HG02885 (cell line): ENCODE measurements at regions not wholly inside any gene's neighbourhood (a gene's known extent, or its start where the extent isn't known, plus 50 kb on each side); places are given as distances from the start of the nearest gene placed in this dataset.
"Not testable (repeated sequence)": the region's sequence is repeated elsewhere in the genome, so short reads cannot be mapped to it uniquely, and the experiment has no call there.

Source experiments
- ATAC-seq: cut with Tn5 transposase; IDR thresholded peaks from one replicate; pipeline ENCODE4 v1.9.1; 2021; ENCODE audit warnings: mild to moderate bottlenecking; ENCODE audit not compliant: unreplicated experiment, poor library complexity

DNA sequence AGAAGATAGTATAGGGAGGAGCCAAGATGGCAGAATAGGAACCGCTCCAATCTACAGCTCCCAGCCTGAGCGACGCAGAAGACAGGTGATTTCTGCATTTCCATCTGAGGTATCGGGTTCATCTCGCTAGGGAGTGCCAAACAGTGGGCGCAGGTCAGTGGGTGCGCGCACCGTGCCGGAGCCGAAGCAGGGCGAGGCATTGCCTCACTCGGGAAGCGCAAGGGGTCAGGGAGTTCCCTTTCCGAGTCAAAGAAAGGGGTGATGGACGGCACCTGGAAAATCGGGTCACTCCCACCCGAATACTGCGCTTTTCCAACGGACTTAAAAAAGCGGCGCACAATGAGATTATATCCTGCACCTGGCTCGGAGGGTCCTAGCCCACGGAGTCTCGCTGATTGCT is 201.2 kb downstream of the CETN3 start:
- not testable (repeated sequence) for ATAC-seq

GRCh38 chr5:90201923-90202322 is 207.6 kb downstream of the CETN3 start:
- no peak for ATAC-seq

- no peak for ATAC-seq
Observed at GRCh38 chr5:90193185-90193822, 216.3 kb downstream of the CETN3 start.

DNA sequence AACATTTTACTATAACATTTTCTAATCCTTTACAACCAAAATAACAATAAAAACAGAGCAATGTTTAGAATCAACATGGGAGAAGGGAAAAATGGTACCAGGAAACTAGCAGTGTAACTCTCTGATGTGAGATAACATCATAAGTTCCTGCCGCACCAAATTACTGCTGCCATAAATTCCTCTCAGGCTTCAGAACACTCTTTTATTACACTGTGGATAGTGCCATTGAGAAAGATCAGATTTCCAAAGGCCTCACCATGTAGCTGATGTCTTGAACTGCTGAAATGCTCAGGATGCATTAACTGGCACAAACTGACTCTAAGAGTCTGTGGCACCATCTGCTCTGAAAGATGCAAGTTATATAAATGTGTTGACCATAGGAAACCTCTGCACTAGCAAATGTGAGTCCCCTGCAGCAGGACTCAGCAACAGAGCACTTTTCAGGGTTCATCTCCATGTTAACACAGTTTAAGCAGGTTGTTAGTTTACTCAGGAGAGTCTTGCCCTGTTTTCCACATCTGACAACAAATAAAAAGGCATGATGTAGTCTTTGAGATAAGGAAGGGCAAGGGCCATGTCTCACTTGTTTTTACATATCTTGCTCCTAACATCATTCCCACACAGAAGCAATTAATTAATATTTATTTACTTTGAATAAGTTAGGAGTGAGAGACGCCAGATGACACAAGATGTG is 218.1 kb downstream of the CETN3 start:
- no peak for ATAC-seq

GRCh38 chr5:90185897-90186468 is 223.6 kb downstream of the CETN3 start:
- no peak for ATAC-seq

- ATAC-seq = no peak
Observed at GRCh38 chr5:90184764-90185163, 224.8 kb downstream of the CETN3 start.

DNA sequence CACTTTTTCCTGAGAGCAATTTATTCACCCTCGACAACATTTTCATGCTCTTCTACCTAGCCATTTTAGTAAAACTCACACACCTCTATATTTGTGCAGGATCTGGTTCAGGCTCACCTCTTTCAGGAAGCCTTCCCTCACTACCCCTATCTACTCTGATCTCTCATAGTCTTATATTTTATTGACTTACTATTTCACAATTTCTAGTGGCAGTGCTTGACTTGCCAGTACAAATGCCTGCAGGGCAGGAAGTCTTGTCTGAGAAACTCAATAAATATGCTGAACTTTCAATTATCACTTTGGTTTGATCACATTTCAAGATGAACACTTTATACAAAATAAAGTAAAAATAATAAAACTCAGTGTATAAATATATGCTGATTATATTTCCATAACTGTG is 226.8 kb downstream of the CETN3 start:
- no peak for ATAC-seq

DNA sequence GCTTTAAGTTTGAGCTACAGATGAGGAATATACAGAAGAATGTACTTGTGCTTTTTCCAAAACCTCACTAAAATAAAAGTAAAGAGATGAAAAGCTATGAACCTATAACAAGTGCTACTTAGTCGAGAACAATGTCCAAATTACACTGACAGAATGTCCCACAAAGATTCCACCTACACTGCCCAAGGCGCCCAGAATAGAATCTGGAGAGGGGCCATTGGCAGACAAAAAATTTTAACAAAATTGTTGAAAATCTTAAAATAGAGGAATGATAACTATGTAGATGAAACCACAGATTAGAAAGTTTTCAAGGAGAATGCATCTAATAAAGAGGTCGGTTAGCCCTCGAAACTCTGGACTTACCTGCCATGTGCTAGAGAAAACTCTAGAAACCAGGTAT is 235.3 kb downstream of the CETN3 start:
- no peak for ATAC-seq

- ATAC-seq = no peak
Observed at GRCh38 chr5:90173299-90174030, 236.1 kb downstream of the CETN3 start.

DNA sequence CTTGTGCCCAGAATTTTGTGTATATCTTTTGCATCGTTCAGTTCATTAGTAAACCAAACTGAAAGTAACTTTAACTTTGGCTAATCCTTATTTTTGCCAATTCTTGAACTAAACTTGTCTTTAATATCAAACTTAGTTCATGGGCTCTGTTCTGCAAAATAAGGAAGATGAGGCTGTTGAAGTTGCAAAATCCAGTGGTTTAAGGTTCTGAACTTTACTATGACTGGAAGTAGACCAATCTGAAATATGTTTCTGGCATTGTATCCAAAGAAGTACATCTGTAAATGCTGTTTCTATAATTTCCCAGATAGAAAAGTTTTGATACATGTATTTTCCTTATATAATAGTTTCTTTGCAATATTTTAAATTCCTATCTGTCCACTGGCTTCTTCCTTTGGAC is 238.1 kb downstream of the CETN3 start:
- no peak for ATAC-seq

DNA sequence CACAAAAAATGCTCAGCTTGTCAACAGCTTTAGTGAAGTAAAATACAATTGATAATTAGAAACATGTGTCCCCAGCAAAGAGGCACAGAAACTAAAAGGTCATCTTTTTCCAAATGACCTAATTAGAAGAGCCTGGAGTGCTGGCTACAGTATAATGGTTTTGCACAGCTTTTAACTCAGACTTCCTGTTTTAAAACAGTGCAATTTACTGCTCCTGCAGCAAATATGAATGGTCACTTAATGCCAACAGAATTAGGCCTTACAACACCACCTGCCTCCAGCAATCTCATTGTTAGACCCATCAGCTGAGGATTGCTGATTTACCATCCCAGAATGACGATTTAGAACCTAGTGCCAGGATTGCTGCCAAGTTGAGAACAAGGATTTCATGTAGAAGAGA is 239.3 kb downstream of the CETN3 start:
- ATAC-seq = no peak

DNA sequence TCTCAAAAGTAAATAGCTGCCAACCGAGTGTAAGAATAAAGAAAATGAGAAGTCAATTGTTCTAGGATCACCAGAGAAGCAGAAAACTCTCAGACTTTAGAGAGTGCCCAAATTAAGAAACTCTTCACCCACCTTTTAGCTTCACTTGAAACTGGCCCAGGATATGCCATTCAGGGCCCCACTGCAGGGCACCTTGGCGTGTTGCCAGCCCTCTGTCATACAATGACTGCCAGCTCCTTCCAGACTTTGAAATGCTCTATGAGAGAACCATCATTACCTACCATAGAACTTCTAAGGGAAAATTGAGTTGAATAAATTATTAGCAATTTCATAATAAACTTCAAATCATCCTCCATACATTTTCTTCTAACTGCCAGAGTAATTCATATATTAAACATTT is 240.5 kb downstream of the CETN3 start:
- no peak for ATAC-seq

DNA sequence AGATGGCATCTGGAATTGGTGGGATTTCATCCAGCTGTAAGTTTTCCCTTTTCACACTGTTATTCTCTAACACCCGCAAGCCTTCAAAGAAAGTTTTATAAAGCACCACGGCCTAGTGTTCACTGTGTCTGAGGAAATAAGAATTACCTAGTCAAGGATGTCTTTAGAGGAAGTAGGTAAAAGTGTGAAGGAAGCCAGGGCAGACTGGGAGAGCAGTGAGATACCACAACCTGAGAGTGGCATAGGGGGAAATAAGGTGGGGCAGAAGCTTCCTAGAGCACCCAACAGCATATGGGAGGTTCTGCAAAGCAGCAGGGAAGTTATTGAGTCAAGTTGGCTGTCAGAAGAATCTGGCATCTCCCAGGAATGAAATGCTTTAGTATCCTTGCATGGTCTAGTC is 241.2 kb downstream of the CETN3 start:
- ATAC-seq = no peak

DNA sequence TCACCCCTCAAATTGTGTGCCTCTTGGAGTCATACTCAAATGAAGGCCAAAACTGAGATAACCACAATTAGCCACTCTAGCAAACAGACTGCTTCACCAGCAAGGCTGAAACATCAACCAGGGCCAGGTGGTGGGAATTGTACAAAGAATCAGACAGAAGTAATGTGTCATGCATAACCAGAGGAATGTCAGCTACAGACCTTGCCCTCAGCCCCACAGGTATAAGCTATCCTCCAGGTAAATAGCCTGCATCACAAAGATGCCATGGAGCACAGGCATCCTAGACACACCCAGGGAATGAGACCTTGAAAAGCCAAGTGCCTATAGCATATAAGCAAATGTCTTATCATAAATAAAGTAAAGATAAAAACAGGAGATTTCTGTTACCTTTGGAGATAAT is 242.7 kb downstream of the CETN3 start:
- no peak for ATAC-seq

DNA sequence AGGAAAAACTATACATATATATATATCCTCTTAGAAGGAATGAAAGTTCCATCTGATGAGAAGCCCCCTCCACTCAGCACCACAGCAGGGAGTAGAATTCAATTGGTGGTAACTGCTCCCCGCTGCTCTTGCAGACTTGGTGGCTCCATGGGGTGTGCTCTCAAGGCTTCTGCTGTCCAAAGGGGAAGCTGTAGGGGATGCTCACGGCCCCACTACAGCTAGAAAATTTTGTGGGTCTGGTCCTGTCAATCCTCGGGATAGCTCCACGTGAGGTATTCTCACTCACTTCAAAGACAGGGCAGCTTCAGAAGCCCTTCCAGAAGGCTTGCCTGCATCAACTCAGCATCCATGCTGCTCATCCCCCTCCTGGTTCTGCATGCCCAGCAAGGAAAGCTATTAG is 247.2 kb downstream of the CETN3 start:
- no peak for ATAC-seq

DNA sequence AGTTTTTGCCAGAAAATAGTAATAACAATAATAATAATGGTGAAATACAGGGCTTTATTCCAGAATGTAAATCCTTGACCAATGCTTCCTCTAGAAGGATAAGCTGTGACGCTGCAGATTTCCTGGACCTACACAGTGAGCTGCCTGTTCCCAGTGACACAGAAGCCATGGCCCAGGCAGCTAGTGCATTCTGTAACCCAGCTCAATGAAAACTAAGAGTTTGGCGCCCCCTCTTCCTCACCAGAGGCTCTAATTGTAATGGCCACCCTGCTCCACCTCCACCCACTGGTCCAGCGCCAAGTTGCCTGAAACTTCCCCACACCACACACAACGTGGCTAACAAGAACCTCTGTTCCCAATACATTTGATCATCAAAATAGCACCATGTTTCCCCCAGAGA is 248.1 kb downstream of the CETN3 start:
- peak; percentile 69 for ATAC-seq

GRCh38 chr5:90158131-90158530 is 251.4 kb downstream of the CETN3 start:
- ATAC-seq = no peak

DNA sequence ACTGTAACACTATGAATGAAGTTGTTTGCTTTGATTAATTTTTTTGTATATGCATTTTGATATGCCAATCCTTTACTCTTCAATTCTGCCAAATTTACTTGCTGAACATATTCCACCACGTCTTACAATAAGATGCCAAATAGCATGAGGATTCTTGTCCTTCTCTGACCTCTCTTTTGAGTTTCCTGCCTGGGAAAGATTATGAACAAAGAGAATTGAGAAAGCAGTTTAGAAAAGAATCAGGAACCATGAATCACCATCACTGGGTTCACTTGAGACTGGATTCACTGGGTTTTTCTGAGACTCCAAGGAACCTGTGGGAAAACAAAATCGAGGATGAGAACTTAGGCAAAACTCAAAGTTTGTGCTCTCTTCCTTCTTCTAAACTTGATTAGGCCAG is 256.5 kb downstream of the CETN3 start:
- ATAC-seq = no peak

GRCh38 chr5:90144625-90145327 is 264.8 kb downstream of the CETN3 start:
- ATAC-seq = no peak

DNA sequence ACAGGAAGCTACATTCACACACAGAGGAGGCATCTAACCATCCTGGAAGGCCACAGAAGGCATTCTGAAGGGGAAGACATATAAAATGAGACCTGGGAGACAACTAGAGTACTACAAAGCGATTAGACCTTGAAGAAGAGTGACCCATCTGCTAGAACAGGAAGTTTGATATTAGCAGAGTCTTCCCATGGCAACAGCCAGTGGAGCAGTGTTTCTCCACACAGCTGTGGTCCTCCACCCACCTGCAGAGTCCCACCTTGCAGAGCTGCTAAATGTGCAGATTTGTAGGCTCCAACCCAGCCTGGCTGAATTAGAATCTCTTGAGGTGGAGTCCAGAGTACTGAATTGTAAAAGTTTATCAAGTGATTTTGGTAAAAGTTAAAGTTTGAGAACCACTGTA is 267.0 kb downstream of the CETN3 start:
- ATAC-seq = no peak

GRCh38 chr5:90141984-90142383 is 267.6 kb downstream of the CETN3 start:
- no peak for ATAC-seq
